ENCODE measurements at regions not wholly inside any gene's neighbourhood (a gene's known extent, or its start where the extent isn't known, plus 50 kb on each side); places are given as distances from the start of the nearest gene placed in this dataset.
"Not testable (repeated sequence)": the region's sequence is repeated elsewhere in the genome, so short reads cannot be mapped to it uniquely, and the experiment has no call there.

GRCh38 chr12:131230340-131231031 is 276.8 kb downstream of the ADGRD1 start:
- DNase-seq = no peak

DNA sequence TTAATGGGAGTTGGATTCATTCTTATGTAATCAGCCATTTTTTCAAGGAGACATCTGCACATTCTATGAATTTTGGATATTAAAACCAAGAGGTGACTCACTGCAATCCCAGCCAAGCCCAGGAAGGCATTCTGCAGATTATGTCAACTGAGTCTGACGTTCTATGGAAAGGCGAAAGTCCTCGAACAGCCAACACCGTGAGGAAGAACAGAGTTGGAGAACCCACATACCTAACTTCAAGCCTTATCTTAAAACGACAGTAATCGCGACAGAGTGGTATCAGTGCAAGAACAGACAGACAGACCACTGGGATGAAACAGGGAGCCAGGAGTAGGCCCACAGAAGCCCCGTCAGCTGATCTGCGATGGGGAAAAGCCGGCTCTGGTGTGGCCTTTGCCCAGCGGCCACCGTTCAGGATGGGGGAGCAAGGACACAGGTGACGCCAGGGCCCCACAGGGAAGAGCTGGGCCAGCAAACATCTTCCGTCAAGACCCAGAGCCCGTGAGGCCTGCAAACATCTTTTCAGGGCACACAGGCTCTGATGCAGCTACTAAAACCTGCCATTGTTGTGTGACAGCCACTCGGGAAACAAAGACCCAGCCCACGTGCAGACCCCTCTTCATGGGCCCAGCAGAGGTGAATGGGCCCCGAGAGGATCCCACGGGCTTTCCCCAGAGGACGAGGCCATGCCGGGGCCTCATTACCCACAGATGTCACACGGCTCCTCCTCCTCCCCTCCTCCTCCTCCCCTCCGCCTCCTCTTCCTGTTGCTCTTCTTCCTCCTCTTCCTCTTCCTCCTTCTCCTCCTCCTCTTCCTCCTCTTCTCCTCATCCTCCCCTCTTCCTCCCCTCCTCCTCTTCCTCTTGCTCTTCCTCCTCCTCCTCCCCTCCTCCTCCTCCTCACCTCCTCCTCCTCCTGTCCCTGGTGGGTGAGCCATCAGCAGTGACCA is 277.6 kb downstream of the ADGRD1 start:
- DNase-seq = no peak

- no peak for DNase-seq
These were observed 278.3 kb downstream of the ADGRD1 start for GRCh38 chr12:131232036-131232435.

GRCh38 chr12:131232872-131233271 is 279.2 kb downstream of the ADGRD1 start:
- not testable (repeated sequence) for DNase-seq

GRCh38 chr12:131233850-131234789 is 280.4 kb downstream of the ADGRD1 start:
- DNase-seq = not testable (repeated sequence)

GRCh38 chr12:131234841-131235271 is 281.1 kb downstream of the ADGRD1 start:
- DNase-seq = not testable (repeated sequence)

GRCh38 chr12:131235871-131236271 is 282.2 kb downstream of the ADGRD1 start:
- DNase-seq = no peak

DNA sequence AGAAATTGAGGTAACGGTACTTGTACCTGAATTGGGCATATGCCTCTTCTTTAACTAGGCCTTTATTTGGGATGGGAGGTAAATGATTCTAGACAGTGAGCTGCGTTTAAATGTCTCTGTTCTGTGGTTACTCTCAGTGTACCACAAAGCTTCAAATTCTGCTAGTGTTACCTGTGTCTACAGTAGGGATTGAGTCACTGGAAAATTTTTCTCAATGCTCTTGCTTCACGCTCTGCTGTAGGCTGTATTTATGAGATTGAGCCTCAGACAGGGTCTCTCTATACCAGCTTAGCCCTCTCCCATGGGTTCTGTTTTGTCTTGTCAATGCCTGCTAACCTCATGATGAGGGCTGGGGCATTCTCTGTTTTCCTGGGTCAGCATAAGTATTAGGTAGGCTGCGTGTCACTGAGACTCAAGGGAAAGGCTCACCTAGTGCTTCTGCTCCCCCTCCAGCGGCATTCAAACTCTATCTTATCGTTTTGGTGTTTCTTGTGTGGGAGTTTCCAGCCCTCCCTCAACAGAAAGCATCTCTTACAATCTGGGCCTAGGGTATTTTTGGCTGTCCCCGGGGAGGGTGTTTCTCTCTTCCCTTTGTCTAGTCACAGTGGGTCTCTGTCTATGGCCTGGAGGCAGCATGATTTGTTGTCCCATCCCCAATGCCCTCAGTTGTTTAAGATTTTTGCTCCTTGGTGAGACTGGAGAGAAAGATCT is 285.8 kb downstream of the ADGRD1 start:
- no peak for DNase-seq

DNA sequence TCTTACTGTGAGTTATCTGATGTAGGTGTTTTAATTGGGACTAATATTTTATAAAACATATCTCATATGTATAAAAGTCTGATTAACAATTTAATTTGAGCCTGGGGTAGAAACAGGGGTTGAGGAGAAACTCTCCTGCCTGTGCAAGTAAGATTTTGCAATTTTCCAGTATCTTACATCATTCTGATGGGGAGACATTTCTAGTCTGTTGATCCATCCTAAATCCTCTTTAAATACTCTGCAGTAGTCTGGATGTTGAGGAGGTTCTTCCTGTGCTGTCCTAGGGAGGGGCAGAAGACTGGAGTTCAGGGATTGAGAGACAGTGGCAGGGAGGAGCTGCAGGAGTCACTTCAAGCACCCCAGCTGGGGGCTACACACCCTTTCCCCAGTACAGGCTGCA is 287.8 kb downstream of the ADGRD1 start:
- DNase-seq = no peak

GRCh38 chr12:131242741-131243496 is 289.2 kb downstream of the ADGRD1 start:
- no peak for DNase-seq

DNA sequence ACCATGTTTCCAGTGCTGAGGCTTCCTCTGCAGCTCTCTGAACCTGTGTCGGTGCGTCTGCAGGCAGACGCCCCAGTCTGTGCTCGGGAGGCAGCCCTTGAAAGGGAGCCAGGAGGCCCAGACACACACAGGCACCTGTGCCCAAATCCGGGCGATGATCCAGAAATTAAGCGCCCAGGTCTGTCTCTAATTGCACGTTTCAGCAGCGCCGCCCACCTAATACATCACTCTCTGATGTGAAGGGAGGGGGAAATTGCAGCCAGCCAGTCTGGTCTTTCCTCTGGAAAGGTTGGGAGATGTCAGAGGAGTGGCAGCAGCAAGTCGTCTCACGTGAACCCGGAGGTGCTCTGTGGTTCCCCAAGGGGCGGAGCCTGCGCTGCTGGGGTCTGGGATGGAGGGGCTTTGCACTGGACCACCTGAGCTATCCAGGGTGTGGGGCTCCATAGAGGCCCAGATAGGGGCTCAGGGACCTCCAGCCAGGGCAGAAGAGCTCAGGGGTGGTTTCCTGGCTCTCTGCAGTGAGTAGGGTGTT is 290.5 kb downstream of the ADGRD1 start:
- not testable (repeated sequence) for DNase-seq

DNA sequence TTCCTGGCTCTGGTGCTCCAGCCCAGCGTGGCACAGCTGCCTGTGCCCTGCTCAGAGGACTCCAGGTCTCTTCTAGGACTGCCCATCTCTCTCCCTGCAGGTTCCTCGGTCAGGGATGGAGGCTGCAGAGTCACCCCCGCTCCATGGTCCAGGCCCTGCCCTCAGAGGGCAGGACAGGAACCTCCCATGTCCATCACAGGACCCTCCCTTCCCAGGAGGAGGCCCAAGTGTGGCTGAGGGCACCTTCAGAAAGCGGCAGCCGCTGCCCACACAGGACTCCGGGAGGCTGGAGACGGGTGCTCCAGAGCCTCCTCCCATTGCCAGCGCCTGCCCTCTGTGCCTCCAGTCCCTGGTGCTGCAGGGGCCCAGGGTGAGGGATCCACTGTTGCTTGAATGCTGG is 291.5 kb downstream of the ADGRD1 start:
- not testable (repeated sequence) for DNase-seq

GRCh38 chr12:131245564-131246355 is 292.1 kb downstream of the ADGRD1 start:
- no peak for DNase-seq

DNA sequence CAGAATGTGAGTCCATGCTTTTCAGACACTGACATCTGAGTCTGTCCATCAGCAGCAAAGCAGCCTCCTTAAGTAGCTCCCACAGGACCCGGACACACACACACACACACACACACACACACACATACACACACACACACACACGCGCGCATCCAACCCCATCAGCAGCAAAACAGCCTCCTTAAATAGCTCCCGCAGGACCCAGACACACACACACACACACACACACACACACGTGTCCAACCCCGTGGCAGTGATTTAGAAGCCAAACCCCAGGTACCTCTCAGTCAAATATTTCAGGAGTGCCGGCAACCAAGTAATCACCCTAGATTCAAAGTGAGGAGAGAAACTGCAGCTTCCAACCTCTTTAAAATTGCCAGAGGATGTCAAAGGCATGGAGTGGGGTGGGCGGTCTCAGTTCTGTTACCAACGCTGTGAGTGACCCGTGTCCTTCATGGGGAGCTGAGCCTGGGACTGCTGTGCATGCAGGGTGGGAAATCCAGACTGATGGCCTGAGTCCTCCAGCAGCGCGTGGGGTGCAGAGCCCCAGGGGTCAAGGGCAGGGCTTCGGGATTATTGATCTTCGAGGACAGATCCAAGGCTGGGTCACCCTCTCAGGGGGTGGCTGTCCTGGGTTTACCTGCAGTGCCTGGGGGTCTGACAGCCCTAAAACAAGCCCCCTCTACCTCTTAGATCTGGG is 293.5 kb downstream of the ADGRD1 start:
- DNase-seq = not testable (repeated sequence)

GRCh38 chr12:131247875-131248274 is 294.2 kb downstream of the ADGRD1 start:
- DNase-seq = not testable (repeated sequence)

DNA sequence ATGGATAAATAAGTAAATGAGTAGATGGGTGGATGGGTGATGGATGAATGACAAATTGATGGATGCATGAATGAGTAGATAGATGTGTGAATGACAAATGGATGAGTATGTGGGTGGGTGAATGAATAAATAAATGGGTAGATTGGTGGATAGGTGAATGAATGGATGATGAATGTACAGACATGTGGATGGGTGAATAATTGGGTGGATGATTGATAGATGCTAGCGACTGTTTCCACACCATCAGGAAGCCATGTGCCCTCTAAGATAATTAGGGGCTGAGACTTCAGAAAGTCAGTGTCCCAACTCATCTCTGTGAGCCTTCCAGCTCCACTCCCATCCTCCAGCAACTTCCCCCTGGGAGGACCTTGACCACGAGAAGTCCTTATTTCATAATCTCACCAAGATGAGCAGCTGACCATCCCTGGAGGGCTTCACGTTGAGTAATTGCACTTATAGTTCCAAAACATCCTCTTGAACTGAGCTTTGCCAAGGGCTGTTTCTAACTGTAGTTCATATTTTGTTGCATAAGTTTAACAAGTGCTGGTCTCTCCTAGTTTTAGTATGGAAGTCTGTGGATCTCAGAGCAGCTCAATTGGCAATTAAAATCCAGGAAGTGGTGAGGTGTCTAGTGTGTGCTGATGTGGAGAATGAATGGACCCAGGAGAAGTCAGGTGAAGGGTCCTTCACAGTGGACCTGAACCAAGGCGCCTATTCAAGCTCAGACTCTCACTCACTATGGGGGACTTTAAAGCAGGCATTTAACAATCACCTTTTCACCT is 295.7 kb downstream of the ADGRD1 start:
- no peak for DNase-seq

DNA sequence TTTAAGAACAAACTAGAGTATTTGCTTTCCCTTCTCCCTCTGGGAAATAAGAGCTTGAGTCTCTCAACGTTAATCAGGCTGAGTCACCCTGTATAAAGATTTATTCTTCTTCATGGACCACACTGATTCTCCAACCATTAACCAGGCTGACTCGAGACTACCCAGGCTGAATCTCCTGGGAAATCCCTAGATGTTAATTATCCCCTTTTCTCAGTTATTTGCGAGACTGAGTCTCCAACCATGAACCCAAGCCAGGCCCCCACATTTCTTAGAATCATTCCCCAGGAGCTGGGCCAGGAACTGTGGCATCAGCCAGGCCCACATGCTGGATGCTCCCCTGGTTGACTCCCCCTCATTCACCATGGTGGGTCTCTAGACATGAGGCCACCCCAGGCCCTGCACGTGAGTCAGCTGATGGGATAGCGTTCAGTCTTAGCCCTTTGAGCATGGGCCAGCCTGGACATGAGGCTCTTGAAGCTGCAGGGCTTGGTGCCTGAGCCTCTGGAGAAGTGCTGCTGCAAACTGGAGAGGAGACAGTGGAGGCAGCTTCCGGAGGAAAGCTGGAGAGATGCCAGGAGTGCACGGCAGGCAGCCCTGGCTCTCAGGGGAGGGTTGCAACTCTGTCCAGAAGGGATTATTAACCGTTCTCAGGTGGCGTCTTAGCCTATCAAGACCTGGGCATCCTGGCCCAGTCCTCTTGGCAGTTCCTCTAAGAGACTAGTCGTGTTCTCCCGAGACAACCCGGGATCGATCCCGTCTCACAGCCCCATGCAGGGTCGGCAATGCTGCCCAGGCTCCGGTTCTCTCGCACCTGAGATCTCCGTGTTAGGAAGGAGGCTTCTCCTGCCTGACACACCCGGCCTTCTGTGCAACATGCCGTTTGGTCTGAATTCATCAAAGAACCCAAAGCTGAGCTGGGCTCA is 296.6 kb downstream of the ADGRD1 start:
- no peak for DNase-seq

- no peak for DNase-seq
These were observed 297.2 kb downstream of the ADGRD1 start for GRCh38 chr12:131250951-131251315.
